Endothelial cell of umbilical vein (primary cell): ENCODE measurements at regions not wholly inside any gene's neighbourhood (a gene's known extent, or its start where the extent isn't known, plus 50 kb on each side); places are given as distances from the start of the nearest gene placed in this dataset.

Source experiments
- BruUV-seq: library from RNA; stranded (reverse); fragments of 400-500 nt; replicated peaks from 2 replicates; lab custom pipeline; 2021; lab: Mats Ljungman, UMichigan
- CTCF ChIA-PET: fragments of 300-600, 350-600 bp; sonication (Branson Sonifier 250); formaldehyde crosslinking; loops from one replicate; lab custom pipeline; 2021; ENCODE audit warnings: antibody characterized with exemption, inconsistent platforms; lab: Charles Lee
- POLR2A ChIA-PET: fragments of 300-600, 350-600 bp; sonication (Branson Sonifier 250); formaldehyde crosslinking; loops from one replicate; lab custom pipeline; 2021; ENCODE audit warnings: antibody characterized with exemption, inconsistent platforms; lab: Charles Lee
- DNase-seq: peaks from one replicate; pipeline ENCODE4 v3.0.0-alpha.2; 2011; ENCODE audit warnings: low read depth, low spot score
- FAIRE-seq: peaks from 2 replicates; lab custom pipeline; 2011; peaks lifted over from hg19 to GRCh38; lab: Jason Lieb, UNC
- H2AFZ ChIP-seq: 2 replicates; pipeline ENCODE4 v1.6.0; 2012; ENCODE audit warnings: low read depth, low read length, control low read depth, inconsistent platforms
- H3K27ac ChIP-seq: 2 replicates; pipeline ENCODE4 v1.5.1; 2011; ENCODE audit warnings: low read depth, mild to moderate bottlenecking, control low read depth, low read length, moderate library complexity; ENCODE audit not compliant: insufficient read depth
- H3K27me3 ChIP-seq, 2 experiments: 2 replicates each; pipeline versions ENCODE4 v1.6.0 to v1.6.1; 2011; ENCODE audit warnings: low read length in 2 of 2, mixed read lengths in 1 of 2; ENCODE audit not compliant: control insufficient read depth in 2 of 2, insufficient read depth in 2 of 2
- H3K36me3 ChIP-seq, 2 experiments: 2 replicates in 1 of 2; 3 replicates in 1 of 2; pipeline ENCODE4 v1.5.1; 2011; ENCODE audit warnings: low read length in 2 of 2, mild to moderate bottlenecking in 1 of 2, moderate library complexity in 1 of 2; ENCODE audit not compliant: control insufficient read depth in 2 of 2, insufficient read depth in 2 of 2; ENCODE audit errors: extremely low read depth in 1 of 2
- H3K4me1 ChIP-seq: 3 replicates; pipeline ENCODE4 v1.5.1; 2011; ENCODE audit warnings: mild to moderate bottlenecking, low read length; ENCODE audit not compliant: control insufficient read depth, insufficient read depth; ENCODE audit errors: extremely low read depth
- H3K4me2 ChIP-seq: 2 replicates; pipeline ENCODE4 v1.6.1; 2011; ENCODE audit warnings: low read length, control low read depth, mixed read lengths; ENCODE audit not compliant: insufficient read depth
- H3K4me3 ChIP-seq, 3 experiments: fragments of 200-600 bp in 1 of 3; sonication (generic), shearing (Covaris generic) in 1 of 3; replicated peaks in 1 of 3; 2 replicates each; pipeline ENCODE4 v1.5.1; 2011 to 2016; ENCODE audit warnings: control low read depth in 3 of 3, low read length in 3 of 3, mild to moderate bottlenecking in 2 of 3, inconsistent platforms in 1 of 3, low read depth in 1 of 3, moderate library complexity in 1 of 3; ENCODE audit not compliant: insufficient read depth in 1 of 3
- H3K79me2 ChIP-seq: 2 replicates; pipeline ENCODE4 v1.6.0; 2012; ENCODE audit warnings: low read length, inconsistent platforms; ENCODE audit not compliant: control insufficient read depth, insufficient read depth
- H3K9ac ChIP-seq: replicated peaks from 2 replicates; pipeline ENCODE3; 2011; ENCODE audit warnings: low read length, control low read depth; ENCODE audit not compliant: insufficient read depth; ENCODE audit errors: extremely low read depth
- H3K9me1 ChIP-seq: replicated peaks from 3 replicates; pipeline ENCODE4 v1.6.0; 2011; ENCODE audit warnings: mild to moderate bottlenecking, low read length; ENCODE audit not compliant: control insufficient read depth, insufficient read depth; ENCODE audit errors: extremely low read depth
- H3K9me3 ChIP-seq: replicated peaks from 2 replicates; pipeline ENCODE4 v1.5.1; 2012; ENCODE audit warnings: low read length, inconsistent platforms; ENCODE audit not compliant: control insufficient read depth, insufficient read depth
- H4K20me1 ChIP-seq: replicated peaks from 2 replicates; pipeline ENCODE3; 2011; ENCODE audit warnings: mild to moderate bottlenecking, low read length; ENCODE audit not compliant: control insufficient read depth, insufficient read depth; ENCODE audit errors: extremely low read depth
- EZH2 ChIP-seq: IDR thresholded peaks from 2 replicates; pipeline ENCODE4 v1.6.1; 2012; ENCODE audit warnings: borderline replicate concordance, low read depth, mild to moderate bottlenecking, moderate library complexity, low read length, inconsistent platforms; ENCODE audit not compliant: severe bottlenecking
- FOS ChIP-seq: IDR thresholded peaks from 2 replicates; pipeline ENCODE4 v1.6.1; 2011; ENCODE audit warnings: mild to moderate bottlenecking, low read length, moderate library complexity, borderline replicate concordance; ENCODE audit not compliant: insufficient read depth
- GATA2 ChIP-seq: IDR thresholded peaks from 2 replicates; pipeline ENCODE4 v1.7.0; 2011; ENCODE audit warnings: low read depth, mild to moderate bottlenecking, moderate library complexity, mixed read lengths, low read length; ENCODE audit not compliant: insufficient read length, insufficient read depth
- JUN ChIP-seq: IDR thresholded peaks from 2 replicates; pipeline ENCODE4 v1.6.1; 2011; ENCODE audit warnings: borderline replicate concordance, low read depth; ENCODE audit not compliant: insufficient read length, insufficient read depth
- MAX ChIP-seq: IDR thresholded peaks from 2 replicates; pipeline ENCODE4 v1.6.1; 2011; ENCODE audit not compliant: insufficient read depth, insufficient read length
- MYC ChIP-seq: IDR thresholded peaks from one replicate; pipeline ENCODE4 v1.6.1; 2011; ENCODE audit warnings: mild to moderate bottlenecking, low read depth, low read length
- POLR2A ChIP-seq: IDR thresholded peaks from 2 replicates; pipeline ENCODE4 v1.6.1; 2012; ENCODE audit warnings: low read depth, mild to moderate bottlenecking, control low read depth, low read length
- POLR2AphosphoS5 ChIP-seq: IDR thresholded peaks from 2 replicates; pipeline ENCODE4 v1.6.1; 2012; ENCODE audit warnings: low read depth, mild to moderate bottlenecking, control low read depth, low read length, moderate library complexity; ENCODE audit not compliant: insufficient read depth
- dilution Hi-C: fragments of 300-500 bp; cut with MboI; formaldehyde crosslinking; loops from one replicate; pipeline ENCODE4 v1.15.0; 2019; ENCODE audit warnings: low sequenced_read_pairs; ENCODE audit not compliant: extremely low pct_ligation_motif_present
- intact Hi-C: fragments of 100-400 bp; cut with micrococcal nuclease; formaldehyde crosslinking; loops from one replicate; pipeline ENCODE4 v1.10.0; 2022
- TF ChIP-seq, protein P1 (sequence below), 2 donors: IDR thresholded peaks; 1 replicate in 1 of 2; 2 replicates in 1 of 2; pipeline ENCODE4 v1.5.1; 2011; ENCODE audit warnings: low read length in 2 of 2, mild to moderate bottlenecking in 2 of 2, moderate library complexity in 2 of 2, control low read depth in 1 of 2, inconsistent platforms in 1 of 2, low read depth in 1 of 2; ENCODE audit not compliant: insufficient read depth in 1 of 2; ENCODE audit errors: extremely low read depth in 1 of 2

- Histone ChIP-seq H4K20me1 (no peaks in the 10 kb centered on the region), H3K79me2 (no peaks in the 10 kb centered on the region), H3K4me2 (no peak overlapping the region), H3K9me1 (no peaks in the 10 kb centered on the region), H3K9me3 (no peaks in the 10 kb centered on the region), H3K27ac (no peak overlapping the region), H3K9ac (no peak overlapping the region), H3K4me1 (no peaks in the 10 kb centered on the region), H2AFZ (no peak overlapping the region), H3K27me3 (no peaks in the 10 kb centered on the region), H3K36me3 (no peaks in the 10 kb centered on the region), H3K4me3 (no peak overlapping the region)
- FAIRE-seq (no peak), DNase-seq (no peak)
- TF ChIP-seq POLR2AphosphoS5 = no peak
- no peak for TF ChIP-seq GATA2
- no peak for TF ChIP-seq EZH2
- intact Hi-C loops (no loop called here), dilution Hi-C loops (no loop called here)
- BruUV-seq = no TSS peak
- ChIA-PET CTCF (no interaction called here), POLR2A (no interaction called here)
Observed at GRCh38 chr13:106311004-106311403, 224.5 kb downstream of the EFNB2 start.

DNA sequence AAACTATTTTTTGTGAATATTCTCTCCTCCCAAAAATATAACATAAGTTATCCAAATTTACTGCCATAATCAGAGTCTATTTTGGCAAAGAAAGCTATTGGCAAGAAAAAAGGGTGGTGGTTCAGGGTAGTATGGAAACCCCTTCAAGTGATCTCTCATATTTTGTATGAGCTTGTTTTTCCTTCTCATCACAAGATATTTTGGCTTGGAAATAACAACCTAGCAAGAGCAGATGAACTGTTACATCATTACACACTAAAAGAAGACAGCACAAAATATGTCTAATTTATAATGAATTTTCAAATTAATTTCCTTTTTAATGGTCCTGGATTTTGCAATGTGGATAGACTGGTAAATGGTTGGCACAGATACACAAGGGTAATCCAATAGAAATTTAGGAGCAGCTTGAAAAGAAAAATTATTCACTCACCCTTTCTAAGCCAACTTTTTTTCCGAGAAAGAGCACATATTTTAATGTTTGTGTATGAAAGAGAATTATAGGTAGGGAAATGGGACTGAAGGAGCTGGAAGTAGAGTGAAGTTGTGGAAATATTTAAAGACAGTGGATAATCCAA is 225.1 kb downstream of the EFNB2 start:
- H2AFZ ChIP-seq = no peak overlapping the region
- H3K9me1 ChIP-seq = no peaks in the 10 kb centered on the region
- H3K27me3 ChIP-seq = no peaks in the 10 kb centered on the region
- no TSS peak for BruUV-seq
- DNase-seq = no peak
- no peak overlapping the region for H3K9ac ChIP-seq
- H3K4me2 ChIP-seq = no peak overlapping the region
- no peaks in the 10 kb centered on the region for H4K20me1 ChIP-seq
- H3K4me3 ChIP-seq = no peak overlapping the region
- H3K79me2 ChIP-seq = no peaks in the 10 kb centered on the region
- POLR2A ChIA-PET = no interaction called here
- no peaks in the 10 kb centered on the region for H3K9me3 ChIP-seq
- intact Hi-C loops = no loop called here
- no peaks in the 10 kb centered on the region for H3K36me3 ChIP-seq
- no peak overlapping the region for H3K27ac ChIP-seq
- dilution Hi-C loops = no loop called here
- CTCF ChIA-PET = interaction anchor here (1.0 kb wide), 1 partner anchor 34 kb away, joined by 3 read pairs; no protein-coding TSS in a partner anchor
- TF ChIP-seq GATA2 (no peak), EZH2 (no peak), POLR2AphosphoS5 (no peak), FOS (no peak), MYC (no peak), POLR2A (no peak), MAX (no peak), JUN (no peak)
- TF ChIP-seq, protein P1, sequence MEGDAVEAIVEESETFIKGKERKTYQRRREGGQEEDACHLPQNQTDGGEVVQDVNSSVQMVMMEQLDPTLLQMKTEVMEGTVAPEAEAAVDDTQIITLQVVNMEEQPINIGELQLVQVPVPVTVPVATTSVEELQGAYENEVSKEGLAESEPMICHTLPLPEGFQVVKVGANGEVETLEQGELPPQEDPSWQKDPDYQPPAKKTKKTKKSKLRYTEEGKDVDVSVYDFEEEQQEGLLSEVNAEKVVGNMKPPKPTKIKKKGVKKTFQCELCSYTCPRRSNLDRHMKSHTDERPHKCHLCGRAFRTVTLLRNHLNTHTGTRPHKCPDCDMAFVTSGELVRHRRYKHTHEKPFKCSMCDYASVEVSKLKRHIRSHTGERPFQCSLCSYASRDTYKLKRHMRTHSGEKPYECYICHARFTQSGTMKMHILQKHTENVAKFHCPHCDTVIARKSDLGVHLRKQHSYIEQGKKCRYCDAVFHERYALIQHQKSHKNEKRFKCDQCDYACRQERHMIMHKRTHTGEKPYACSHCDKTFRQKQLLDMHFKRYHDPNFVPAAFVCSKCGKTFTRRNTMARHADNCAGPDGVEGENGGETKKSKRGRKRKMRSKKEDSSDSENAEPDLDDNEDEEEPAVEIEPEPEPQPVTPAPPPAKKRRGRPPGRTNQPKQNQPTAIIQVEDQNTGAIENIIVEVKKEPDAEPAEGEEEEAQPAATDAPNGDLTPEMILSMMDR (IDR thresholded peaks at IDR 0.05; ENCODE audit: extremely low read depth in 1 of 2, insufficient read depth in 1 of 2, low read depth in 1 of 2, low read length in 2 of 2) = no peak
- no peaks in the 10 kb centered on the region for H3K4me1 ChIP-seq
- FAIRE-seq = no peak
